CD14-positive monocyte (primary cell): ENCODE measurements at regions not wholly inside any gene's neighbourhood (a gene's known extent, or its start where the extent isn't known, plus 50 kb on each side); places are given as distances from the start of the nearest gene placed in this dataset.
"Not testable (repeated sequence)": the region's sequence is repeated elsewhere in the genome, so short reads cannot be mapped to it uniquely, and the experiment has no call there.

Experiments used
- DNase-seq, 3 donors: peaks; one replicate each; pipeline ENCODE4 v3.0.0-alpha.2; 2011 to 2022
- H2AFZ ChIP-seq: 2 replicates; pipeline ENCODE4 v1.6.0; 2012; ENCODE audit warnings: mild to moderate bottlenecking, low read depth, low read length, inconsistent platforms; ENCODE audit not compliant: insufficient read depth, poor library complexity, severe bottlenecking
- H3K27ac ChIP-seq, 2 donors: 1 replicate in 1 of 2; 2 replicates in 1 of 2; pipeline ENCODE4 v1.5.1; 2012 to 2013; ENCODE audit warnings: low read length in 2 of 2, control low read depth in 1 of 2, inconsistent platforms in 1 of 2, low read depth in 1 of 2, mild to moderate bottlenecking in 1 of 2
- H3K27me3 ChIP-seq, 2 donors: one replicate each; pipeline versions ENCODE4 v1.6.0 to v1.6.1; 2011 to 2013; ENCODE audit warnings: low read length in 2 of 2; ENCODE audit not compliant: control insufficient read depth in 2 of 2, insufficient read depth in 2 of 2
- H3K36me3 ChIP-seq, 2 donors: replicated peaks in 1 of 2; 1 replicate in 1 of 2; 2 replicates in 1 of 2; pipeline versions ENCODE4 v1.5.1 to v1.6.1; 2012 to 2013; ENCODE audit warnings: low read length in 2 of 2, control low read depth in 1 of 2, inconsistent platforms in 1 of 2, mild to moderate bottlenecking in 1 of 2; ENCODE audit not compliant: insufficient read depth in 2 of 2, control insufficient read depth in 1 of 2
- H3K4me1 ChIP-seq, 2 donors: 1 replicate in 1 of 2; 2 replicates in 1 of 2; pipeline versions ENCODE4 v1.5.1 to v1.6.1; 2012 to 2013; ENCODE audit warnings: low read length in 2 of 2, control low read depth in 1 of 2, inconsistent platforms in 1 of 2, mild to moderate bottlenecking in 1 of 2, moderate library complexity in 1 of 2; ENCODE audit not compliant: insufficient read depth in 2 of 2, control insufficient read depth in 1 of 2
- H3K4me2 ChIP-seq: replicated peaks from 2 replicates; pipeline ENCODE3; 2012; ENCODE audit warnings: low read length, moderate library complexity, mild to moderate bottlenecking; ENCODE audit not compliant: poor library complexity, severe bottlenecking; ENCODE audit errors: extremely low read depth
- H3K4me3 ChIP-seq, 3 experiments: fragments of 200-600 bp in 1 of 3; sonication (generic) in 1 of 3; replicated peaks in 1 of 3; 1 replicate in 2 of 3; 2 replicates in 1 of 3; pipeline ENCODE4 v1.5.1; 2011 to 2013; ENCODE audit warnings: low read length in 3 of 3, mild to moderate bottlenecking in 3 of 3, control low read depth in 2 of 3, low read depth in 2 of 3, inconsistent platforms in 1 of 3, moderate library complexity in 1 of 3
- H3K79me2 ChIP-seq: 2 replicates; pipeline ENCODE4 v1.6.0; 2012; ENCODE audit warnings: mild to moderate bottlenecking, control low read depth, inconsistent platforms, low read length, moderate library complexity; ENCODE audit not compliant: insufficient read depth
- H3K9ac ChIP-seq: 2 replicates; pipeline ENCODE4 v1.6.0; 2017; ENCODE audit warnings: low read length, mild to moderate bottlenecking; ENCODE audit not compliant: insufficient read depth, poor library complexity, severe bottlenecking
- H3K9me3 ChIP-seq, 2 donors: replicated peaks in 1 of 2; 1 replicate in 1 of 2; 2 replicates in 1 of 2; pipeline versions ENCODE4 v1.5.1 to v1.6.1; 2012 to 2013; ENCODE audit warnings: low read length in 2 of 2, control low read depth in 1 of 2; ENCODE audit not compliant: control insufficient read depth in 1 of 2, insufficient read depth in 1 of 2
- H4K20me1 ChIP-seq: 2 replicates; pipeline ENCODE4 v1.6.0; 2012; ENCODE audit warnings: mild to moderate bottlenecking, low read length, control low read depth, moderate library complexity; ENCODE audit not compliant: insufficient read depth
- H3K27ac Mint-ChIP-seq, 7 donors: one replicate each; pipeline ENCODE4 v1.8.0; 2020; ENCODE audit warnings: mild to moderate bottlenecking in 7 of 7, mixed read lengths in 7 of 7, moderate library complexity in 6 of 7, inconsistent platforms in 2 of 7
- H3K27me3 Mint-ChIP-seq, 3 donors: one replicate each; pipeline ENCODE4 v1.8.0; 2021 to 2022; ENCODE audit warnings: low read depth in 3 of 3, mild to moderate bottlenecking in 3 of 3, mixed read lengths in 3 of 3, moderate library complexity in 3 of 3, inconsistent platforms in 1 of 3
- H3K36me3 Mint-ChIP-seq, 2 donors: one replicate each; pipeline ENCODE4 v1.8.0; 2020; ENCODE audit warnings: mixed read lengths in 2 of 2, inconsistent platforms in 1 of 2, mild to moderate bottlenecking in 1 of 2
- H3K4me1 Mint-ChIP-seq: one replicate; pipeline ENCODE4 v1.8.0; 2020; ENCODE audit warnings: mild to moderate bottlenecking, mixed read lengths
- H3K4me3 Mint-ChIP-seq, 2 donors: one replicate each; pipeline ENCODE4 v1.8.0; 2020; ENCODE audit warnings: mild to moderate bottlenecking in 2 of 2, mixed read lengths in 2 of 2, moderate library complexity in 1 of 2
- H3K9me3 Mint-ChIP-seq, 7 donors: one replicate each; pipeline ENCODE4 v1.8.0; 2020 to 2022; ENCODE audit warnings: mixed read lengths in 7 of 7, mild to moderate bottlenecking in 6 of 7, moderate library complexity in 6 of 7, inconsistent platforms in 2 of 7
- CTCF ChIP-seq: fragments of 200-600 bp; IDR thresholded peaks from one replicate; pipeline ENCODE4 v1.8.0; 2022; ENCODE audit warnings: antibody characterized with exemption, mild to moderate bottlenecking
- WGBS: methylation state at CpG from one replicate; pipeline ENCODE4 v1.1.5; 2013; ENCODE audit warnings: missing lambda C conversion rate; ENCODE audit not compliant: insufficient coverage; 5-methylcytosine and 5-hydroxymethylcytosine counted together
- intact Hi-C, 2 donors: fragments of 100-400 bp; cut with micrococcal nuclease; formaldehyde crosslinking; loops; one replicate each; pipeline versions ENCODE4 v1.15.0 to v1.15.1; 2023

- Histone ChIP-seq H4K20me1 (no peaks in the 10 kb centered on the region), H3K9me3 (peaks cover 21 to 23% of the 10 kb centered on the region in 2 donors), H3K36me3 (no peaks in the 10 kb centered on the region), H3K27ac (no peak overlapping the region), H3K4me3 (no peak overlapping the region), H2AFZ (no peak overlapping the region), H3K9ac (no peak overlapping the region), H3K4me2 (no peak overlapping the region), H3K79me2 (no peaks in the 10 kb centered on the region), H3K4me1 (no peaks in the 10 kb centered on the region), H3K27me3 (no peaks in the 10 kb centered on the region)
- intact Hi-C loops = no loop called here
- H3K36me3 Mint-ChIP-seq = no peaks in the 10 kb centered on the region
- H3K4me3 Mint-ChIP-seq = no peak overlapping the region
- peaks cover 4 to 35% (median 13%) of the 10 kb centered on the region in 7 donors for H3K9me3 Mint-ChIP-seq
- H3K4me1 Mint-ChIP-seq = no peaks in the 10 kb centered on the region
- TF ChIP-seq CTCF = no peak
- H3K27ac Mint-ChIP-seq = no peak overlapping the region
- no peak for DNase-seq
- peaks cover 0 to 2% (median 0%) of the 10 kb centered on the region in 3 donors for H3K27me3 Mint-ChIP-seq
- WGBS = no CpG with 5 or more reads among the region's 13 CpGs
Observed at GRCh38 chr4:188665491-188666457, 526.5 kb downstream of the TRIML1 start.

GRCh38 chr4:188678691-188679090, 539.5 kb downstream of the TRIML1 start:
- H3K27ac ChIP-seq, H3K4me1 ChIP-seq, H3K79me2 ChIP-seq, H3K4me3 Mint-ChIP-seq, H3K9ac ChIP-seq, H3K27ac Mint-ChIP-seq, intact Hi-C loops, H2AFZ ChIP-seq, H3K36me3 Mint-ChIP-seq, H3K27me3 Mint-ChIP-seq, H3K4me1 Mint-ChIP-seq, DNase-seq, H4K20me1 ChIP-seq, H3K4me3 ChIP-seq, H3K27me3 ChIP-seq, H3K36me3 ChIP-seq, H3K4me2 ChIP-seq: not testable (repeated sequence)
- peaks cover 6 to 20% (median 9%) of the 10 kb centered on the region in 7 donors for H3K9me3 Mint-ChIP-seq
- WGBS = no CpG with 5 or more reads among the region's 3 CpGs
- H3K9me3 ChIP-seq = peaks cover 0 to 22% of the 10 kb centered on the region in 2 donors
